Dendritic cell treated with granulocyte-macrophage colony-stimulating factor and Interleukin-4, amounts not matched to agents 40 ng/mL and 50 ng/mL, for 4 days (primary cell): ENCODE measurements at regions not wholly inside any gene's neighbourhood (a gene's known extent, or its start where the extent isn't known, plus 50 kb on each side); places are given as distances from the start of the nearest gene placed in this dataset.

ENCODE experiments used
- H3K27ac Mint-ChIP-seq: one replicate; pipeline ENCODE4 v1.8.0; 2022; ENCODE audit warnings: mild to moderate bottlenecking, mixed read lengths
- H3K27me3 Mint-ChIP-seq: one replicate; pipeline ENCODE4 v1.8.0; 2022; ENCODE audit warnings: mild to moderate bottlenecking, mixed read lengths
- H3K36me3 Mint-ChIP-seq: one replicate; pipeline ENCODE4 v1.8.0; 2022; ENCODE audit warnings: low read depth, mixed read lengths
- H3K4me1 Mint-ChIP-seq: one replicate; pipeline ENCODE4 v1.8.0; 2022; ENCODE audit warnings: low read depth, mixed read lengths
- H3K4me3 Mint-ChIP-seq: one replicate; pipeline ENCODE4 v1.8.0; 2022; ENCODE audit warnings: mild to moderate bottlenecking, moderate library complexity, mixed read lengths
- H3K9me3 Mint-ChIP-seq: one replicate; pipeline ENCODE4 v1.8.0; 2022; ENCODE audit warnings: mixed read lengths
- intact Hi-C: fragments of 100-400 bp; cut with micrococcal nuclease; formaldehyde crosslinking; loops from one replicate; pipeline ENCODE4 v1.15.0; 2022

DNA sequence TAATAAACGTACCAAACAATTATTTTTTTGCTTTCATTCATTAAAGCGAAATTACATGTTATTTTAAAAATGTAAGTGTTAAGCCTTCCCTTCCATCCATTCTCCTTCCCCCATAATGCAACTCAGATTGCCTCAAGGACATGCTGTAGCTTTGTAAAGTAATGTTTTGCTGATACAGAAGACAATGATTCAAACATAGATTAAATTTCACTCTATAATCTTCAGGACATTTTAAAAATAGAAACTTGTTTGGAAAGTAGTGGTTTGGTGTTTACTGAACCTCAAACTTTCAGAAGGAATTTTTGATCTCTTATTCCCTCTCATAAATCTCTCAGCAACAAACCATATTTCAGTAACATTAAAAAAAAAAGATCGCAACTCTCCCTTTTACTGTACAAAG, 350.9 kb upstream of the HSF2 start:
- Mint-ChIP-seq H3K27ac (no peak overlapping the region), H3K4me3 (no peak overlapping the region), H3K36me3 (no peaks in the 10 kb centered on the region), H3K4me1 (no peaks in the 10 kb centered on the region), H3K9me3 (no peaks in the 10 kb centered on the region), H3K27me3 (no peaks in the 10 kb centered on the region)
- intact Hi-C loops = no loop called here

DNA sequence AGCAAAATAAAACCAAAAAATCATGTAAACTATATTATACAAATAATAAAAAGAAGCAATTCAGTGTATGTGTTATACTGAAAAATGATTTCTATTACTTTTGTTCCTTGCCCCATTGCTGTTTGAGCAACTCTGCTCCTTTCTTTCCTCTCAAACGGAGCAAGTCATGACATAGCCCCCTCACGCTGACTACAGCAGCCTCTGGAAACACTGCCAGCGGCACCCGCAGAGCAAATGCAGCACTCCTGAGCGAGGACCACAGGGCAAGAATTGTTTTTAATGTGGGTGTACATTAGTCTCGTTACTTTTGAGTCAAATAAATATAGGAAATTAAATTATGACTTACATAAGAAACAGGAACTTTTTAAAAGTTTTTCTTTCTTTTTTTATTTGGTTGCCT, 350.1 kb upstream of the HSF2 start:
- no peaks in the 10 kb centered on the region for H3K27me3 Mint-ChIP-seq
- H3K36me3 Mint-ChIP-seq = no peaks in the 10 kb centered on the region
- H3K27ac Mint-ChIP-seq = no peak overlapping the region
- H3K4me1 Mint-ChIP-seq = no peaks in the 10 kb centered on the region
- intact Hi-C loops = no loop called here
- H3K9me3 Mint-ChIP-seq = no peaks in the 10 kb centered on the region
- H3K4me3 Mint-ChIP-seq = no peak overlapping the region

DNA sequence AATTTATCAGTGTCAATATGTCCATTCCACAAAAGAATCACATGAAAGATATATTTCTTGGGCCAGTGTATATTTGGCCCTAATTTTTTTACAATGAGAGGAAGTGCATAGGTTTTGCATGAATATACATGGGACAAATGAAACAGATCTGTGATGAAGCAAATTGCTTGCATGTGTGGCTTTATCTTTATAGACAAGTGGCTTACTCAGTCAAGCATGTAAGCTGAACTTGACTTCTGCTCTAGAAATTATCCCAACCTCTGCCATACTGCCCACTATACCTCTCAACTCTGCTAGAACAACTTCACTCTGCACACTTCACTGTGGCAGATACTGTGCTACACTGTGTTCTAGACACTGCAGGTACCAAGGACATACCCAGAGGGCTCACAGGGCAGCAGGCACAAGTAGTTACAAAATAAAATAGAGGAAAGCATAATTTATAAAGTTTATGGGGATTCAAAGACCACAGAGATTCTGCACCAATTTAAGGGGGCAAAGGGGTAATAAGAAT, 349.2 kb upstream of the HSF2 start:
- H3K9me3 Mint-ChIP-seq = no peaks in the 10 kb centered on the region
- no peaks in the 10 kb centered on the region for H3K36me3 Mint-ChIP-seq
- intact Hi-C loops = no loop called here
- H3K4me1 Mint-ChIP-seq = no peaks in the 10 kb centered on the region
- H3K27me3 Mint-ChIP-seq = no peaks in the 10 kb centered on the region
- no peak overlapping the region for H3K27ac Mint-ChIP-seq
- no peak overlapping the region for H3K4me3 Mint-ChIP-seq

DNA sequence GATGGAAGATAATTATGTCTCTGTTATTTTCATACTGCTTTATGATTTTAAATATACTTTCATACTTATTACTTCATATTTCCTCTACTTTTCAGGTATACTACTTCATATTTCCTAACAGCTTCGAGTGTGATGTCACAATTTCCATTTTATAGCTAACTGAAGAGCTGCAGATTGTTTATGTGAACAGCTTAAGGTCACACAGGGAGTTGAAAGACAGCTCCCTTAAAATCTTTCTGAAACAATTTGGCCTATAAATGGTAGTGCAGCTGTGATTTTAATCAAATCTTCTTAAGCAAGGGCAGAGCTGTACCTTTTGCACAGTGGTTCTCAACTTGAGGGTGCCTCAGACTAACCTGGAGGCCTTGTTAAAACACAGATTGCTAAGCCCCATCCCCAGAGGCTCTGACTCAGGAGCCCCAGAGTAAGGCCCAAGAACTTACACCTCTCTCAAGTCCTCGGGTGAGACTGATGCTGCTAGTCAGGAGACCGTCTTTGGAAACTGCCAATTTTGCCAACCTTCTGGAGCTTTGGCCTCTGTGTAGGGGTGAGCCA, 347.0 kb upstream of the HSF2 start:
- Mint-ChIP-seq H3K27me3 (no peaks in the 10 kb centered on the region), H3K4me3 (no peak overlapping the region), H3K27ac (no peak overlapping the region), H3K36me3 (no peaks in the 10 kb centered on the region), H3K4me1 (no peaks in the 10 kb centered on the region), H3K9me3 (no peaks in the 10 kb centered on the region)
- intact Hi-C loops = no loop called here

DNA sequence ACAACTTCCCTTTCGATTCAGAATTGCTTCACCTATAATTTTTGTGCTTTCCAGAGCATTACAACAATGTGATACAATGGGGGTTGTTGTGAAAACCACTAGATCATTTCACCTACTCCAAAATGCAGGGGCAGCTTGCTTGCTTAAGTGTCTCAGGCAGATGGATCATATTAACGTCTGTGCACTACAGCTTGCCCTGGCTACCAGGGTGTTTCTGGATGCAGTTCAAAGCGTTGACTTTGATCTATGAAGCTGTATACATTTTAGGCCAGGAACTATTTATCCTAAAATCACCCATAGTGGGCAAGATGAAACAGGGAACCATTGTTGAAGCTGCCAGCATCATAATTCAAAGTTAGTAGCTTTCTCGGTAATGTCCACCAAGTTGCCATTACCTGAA, 339.5 kb upstream of the HSF2 start:
- intact Hi-C loops = no loop called here
- H3K9me3 Mint-ChIP-seq = no peaks in the 10 kb centered on the region
- no peaks in the 10 kb centered on the region for H3K27me3 Mint-ChIP-seq
- no peak overlapping the region for H3K4me3 Mint-ChIP-seq
- no peaks in the 10 kb centered on the region for H3K4me1 Mint-ChIP-seq
- no peak overlapping the region for H3K27ac Mint-ChIP-seq
- H3K36me3 Mint-ChIP-seq = no peaks in the 10 kb centered on the region

DNA sequence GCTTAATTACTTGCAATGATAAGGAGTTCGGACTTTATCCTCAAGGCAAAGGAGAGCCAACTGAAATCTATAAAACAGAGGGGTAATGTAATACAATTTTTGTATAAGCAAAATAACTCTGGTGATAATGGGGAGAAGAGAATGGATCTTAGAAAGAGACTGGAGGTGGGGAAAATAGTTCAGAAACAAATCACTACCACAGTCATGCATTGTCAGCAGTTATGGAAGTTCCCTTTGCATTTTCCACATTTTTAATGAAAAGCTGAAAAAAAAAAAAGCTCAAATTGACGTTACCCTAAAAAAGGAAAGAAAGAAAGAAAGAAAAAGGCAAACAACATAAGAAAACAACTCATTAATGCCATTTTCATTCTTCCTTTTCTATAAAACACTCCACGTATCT, 337.6 kb upstream of the HSF2 start:
- Mint-ChIP-seq H3K9me3 (no peaks in the 10 kb centered on the region), H3K4me3 (no peak overlapping the region), H3K27me3 (no peaks in the 10 kb centered on the region), H3K36me3 (no peaks in the 10 kb centered on the region), H3K27ac (no peak overlapping the region), H3K4me1 (no peaks in the 10 kb centered on the region)
- intact Hi-C loops = no loop called here

DNA sequence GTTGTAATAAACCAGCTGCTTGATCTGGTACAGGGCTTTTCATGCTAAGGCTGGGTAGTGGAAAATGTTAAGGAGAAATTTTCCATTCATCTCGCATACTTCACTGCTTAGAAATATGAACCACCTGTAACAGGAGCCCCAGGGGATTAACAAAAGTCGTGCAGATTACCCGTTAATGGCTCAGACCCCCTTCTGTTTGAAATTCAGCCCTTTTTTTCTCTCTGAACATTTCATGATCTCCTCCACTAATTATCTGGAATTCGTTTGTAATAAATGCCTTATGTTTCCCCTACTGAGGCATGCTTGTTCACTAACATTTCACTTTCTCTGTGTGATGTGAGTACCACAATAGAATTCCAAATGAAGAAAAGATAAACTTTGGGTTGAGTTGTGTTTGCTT, 336.4 kb upstream of the HSF2 start:
- Mint-ChIP-seq H3K27ac (no peak overlapping the region), H3K4me1 (no peaks in the 10 kb centered on the region), H3K9me3 (no peaks in the 10 kb centered on the region), H3K27me3 (no peaks in the 10 kb centered on the region), H3K36me3 (no peaks in the 10 kb centered on the region), H3K4me3 (no peak overlapping the region)
- intact Hi-C loops = no loop called here

DNA sequence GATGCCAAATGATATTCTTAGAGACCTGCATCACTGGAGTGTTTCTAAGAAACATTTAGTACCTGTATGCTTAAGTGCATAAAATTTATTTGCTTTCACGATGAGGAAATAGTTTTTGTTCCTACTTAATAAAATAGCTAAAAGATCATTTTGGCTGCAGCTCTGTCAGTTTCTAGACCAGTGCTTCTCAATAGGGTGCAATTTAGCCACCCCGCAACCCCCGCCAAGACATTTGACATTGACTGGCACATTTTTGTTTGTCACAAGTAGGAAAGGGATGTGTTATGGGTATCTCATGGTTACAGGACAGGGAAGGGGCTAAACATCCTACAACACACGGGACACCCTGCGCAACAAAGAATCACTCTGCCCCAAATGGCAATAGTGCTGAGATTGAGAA, 335.7 kb upstream of the HSF2 start:
- H3K36me3 Mint-ChIP-seq = no peaks in the 10 kb centered on the region
- no peaks in the 10 kb centered on the region for H3K9me3 Mint-ChIP-seq
- H3K4me1 Mint-ChIP-seq = no peaks in the 10 kb centered on the region
- no peak overlapping the region for H3K27ac Mint-ChIP-seq
- H3K4me3 Mint-ChIP-seq = no peak overlapping the region
- intact Hi-C loops = no loop called here
- no peaks in the 10 kb centered on the region for H3K27me3 Mint-ChIP-seq

DNA sequence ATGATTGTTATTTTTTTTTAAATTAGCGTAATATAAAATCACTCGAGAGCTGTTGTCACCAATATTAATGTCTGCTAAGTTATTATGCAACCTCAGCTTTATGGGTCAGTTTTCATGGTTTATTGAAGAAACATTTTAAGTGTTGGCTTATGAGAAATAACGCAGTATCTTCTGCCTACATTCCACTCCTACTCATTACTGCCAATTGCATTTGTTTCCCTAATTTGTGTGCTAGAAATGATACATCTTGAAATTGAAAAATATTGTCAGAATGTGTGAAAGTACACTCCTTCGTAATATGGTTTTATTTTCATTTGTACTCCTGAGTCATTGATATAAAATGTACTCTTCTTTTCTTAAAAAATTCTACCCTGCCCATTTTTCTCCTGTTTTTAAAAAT, 333.3 kb upstream of the HSF2 start:
- H3K36me3 Mint-ChIP-seq = no peaks in the 10 kb centered on the region
- H3K4me3 Mint-ChIP-seq = no peak overlapping the region
- no peaks in the 10 kb centered on the region for H3K4me1 Mint-ChIP-seq
- H3K9me3 Mint-ChIP-seq = no peaks in the 10 kb centered on the region
- intact Hi-C loops = no loop called here
- no peaks in the 10 kb centered on the region for H3K27me3 Mint-ChIP-seq
- H3K27ac Mint-ChIP-seq = no peak overlapping the region

DNA sequence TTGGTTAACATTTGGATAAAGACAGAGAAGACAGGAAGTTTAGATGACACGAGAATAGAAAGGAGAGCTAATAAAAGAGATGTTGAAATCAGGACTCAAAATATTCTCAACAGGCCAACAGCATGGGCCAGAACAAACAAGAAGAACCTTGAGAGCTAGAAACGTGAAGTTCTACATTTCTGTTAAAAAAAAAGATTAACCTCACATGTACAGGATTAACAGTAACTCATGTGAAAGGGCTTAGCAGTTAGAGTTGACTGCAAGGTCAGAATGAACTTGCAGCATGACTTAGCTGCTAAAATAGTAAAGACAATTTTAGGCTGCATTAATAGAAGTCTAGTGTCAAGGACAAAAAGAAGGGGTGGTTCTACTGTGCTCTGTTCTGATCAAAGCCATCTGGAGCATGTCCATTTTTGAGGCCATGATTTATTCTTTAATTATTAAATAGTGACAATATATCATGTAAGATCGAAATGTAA, 331.1 kb upstream of the HSF2 start:
- H3K4me1 Mint-ChIP-seq = no peaks in the 10 kb centered on the region
- intact Hi-C loops = no loop called here
- no peak overlapping the region for H3K27ac Mint-ChIP-seq
- no peaks in the 10 kb centered on the region for H3K9me3 Mint-ChIP-seq
- no peaks in the 10 kb centered on the region for H3K27me3 Mint-ChIP-seq
- no peak overlapping the region for H3K4me3 Mint-ChIP-seq
- H3K36me3 Mint-ChIP-seq = no peaks in the 10 kb centered on the region

DNA sequence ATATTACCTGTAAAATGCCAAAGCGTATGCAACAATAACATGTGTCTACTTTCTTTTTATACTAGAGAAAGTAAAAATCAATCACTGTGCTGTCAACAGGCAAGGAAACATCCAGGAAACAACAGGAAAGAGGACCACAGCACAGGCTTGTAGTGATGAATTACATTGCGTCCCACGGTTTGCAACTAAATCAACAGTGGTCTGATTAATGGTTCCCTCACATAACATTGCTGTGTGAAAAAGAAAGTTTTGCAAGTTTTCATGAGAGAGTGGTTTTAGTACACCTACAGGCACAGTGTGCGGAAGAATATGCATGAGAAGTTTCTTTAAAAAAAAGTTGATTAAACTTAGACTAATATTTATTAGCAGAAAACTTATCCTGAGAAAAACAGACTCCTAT, 329.5 kb upstream of the HSF2 start:
- Mint-ChIP-seq H3K4me1 (no peaks in the 10 kb centered on the region), H3K9me3 (no peaks in the 10 kb centered on the region), H3K27me3 (no peaks in the 10 kb centered on the region), H3K27ac (no peak overlapping the region), H3K4me3 (no peak overlapping the region), H3K36me3 (no peaks in the 10 kb centered on the region)
- intact Hi-C loops = no loop called here

DNA sequence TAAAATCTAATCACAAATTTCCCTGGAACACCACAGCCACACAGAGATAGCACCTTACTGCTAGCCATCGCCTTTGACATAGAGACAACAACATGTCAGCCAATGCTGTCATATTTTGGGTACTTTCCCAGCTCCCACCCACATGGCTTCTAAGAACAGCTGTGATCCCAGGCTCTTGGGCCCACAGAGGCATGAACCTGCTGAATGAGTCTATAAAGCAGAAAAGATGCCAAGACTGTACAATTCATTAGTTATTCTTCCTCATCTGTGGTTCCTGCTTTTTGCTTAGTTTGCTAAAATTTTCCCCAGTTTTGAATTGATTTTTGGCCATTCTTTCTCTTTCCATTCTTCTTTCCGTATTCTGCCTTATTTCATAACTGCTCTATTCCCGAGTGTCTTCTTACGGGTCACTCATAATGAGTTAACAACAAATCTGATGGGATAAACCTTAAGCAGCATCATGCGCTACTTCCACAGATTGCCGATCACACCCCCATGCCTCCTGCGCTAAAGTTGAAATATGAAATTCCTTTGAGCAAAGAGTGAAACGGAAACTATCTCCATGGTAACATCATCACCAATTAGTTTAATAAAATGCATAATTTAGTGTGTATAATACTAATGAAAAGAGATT, 327.3 kb upstream of the HSF2 start:
- intact Hi-C loops = no loop called here

DNA sequence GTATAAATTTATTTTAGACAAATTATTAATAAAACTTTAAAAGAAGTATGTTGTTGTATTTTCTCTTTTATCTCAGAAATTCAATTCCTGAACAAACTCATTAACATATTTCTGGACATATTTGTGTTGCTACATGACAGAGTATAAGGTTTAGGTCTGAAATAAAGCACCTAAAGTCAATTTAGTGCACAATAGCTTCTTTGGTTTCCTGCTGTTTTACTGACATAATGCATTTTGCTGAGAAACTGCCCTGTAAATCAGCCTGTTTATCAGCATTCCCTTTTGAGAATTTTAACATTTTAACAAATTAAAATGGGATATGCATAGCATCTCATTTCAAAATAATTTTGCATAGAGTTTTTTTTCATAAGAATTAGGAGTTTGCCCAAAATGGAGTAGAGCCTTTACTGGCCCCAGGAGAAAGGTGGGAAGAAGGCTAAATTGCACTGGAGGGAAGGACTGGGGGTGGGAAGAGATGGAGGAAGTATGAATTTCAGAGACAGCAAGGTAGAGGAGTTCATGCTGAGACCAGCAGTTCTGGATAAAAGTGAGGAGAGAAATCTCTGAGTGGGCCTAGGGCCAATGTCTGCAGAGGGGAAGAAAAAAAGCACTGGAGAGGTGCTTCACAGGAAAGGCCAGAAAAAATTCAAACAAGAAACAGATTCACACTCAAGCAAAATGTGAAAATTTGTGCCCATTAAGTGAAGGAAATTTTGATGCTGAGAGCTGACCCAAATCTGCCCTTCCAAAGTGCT, 324.2 kb upstream of the HSF2 start:
- intact Hi-C loops = no loop called here
- H3K4me1 Mint-ChIP-seq = no peaks in the 10 kb centered on the region
- no peaks in the 10 kb centered on the region for H3K36me3 Mint-ChIP-seq
- no peaks in the 10 kb centered on the region for H3K9me3 Mint-ChIP-seq
- H3K4me3 Mint-ChIP-seq = no peak overlapping the region
- no peak overlapping the region for H3K27ac Mint-ChIP-seq
- H3K27me3 Mint-ChIP-seq = no peaks in the 10 kb centered on the region

More for the DNA sequence above, 327.3 kb upstream of the HSF2 start:
- Mint-ChIP-seq H3K4me3 (no peak overlapping the region), H3K27ac (no peak overlapping the region), H3K9me3 (no peaks in the 10 kb centered on the region), H3K27me3 (no peaks in the 10 kb centered on the region), H3K4me1 (no peaks in the 10 kb centered on the region), H3K36me3 (no peaks in the 10 kb centered on the region)

DNA sequence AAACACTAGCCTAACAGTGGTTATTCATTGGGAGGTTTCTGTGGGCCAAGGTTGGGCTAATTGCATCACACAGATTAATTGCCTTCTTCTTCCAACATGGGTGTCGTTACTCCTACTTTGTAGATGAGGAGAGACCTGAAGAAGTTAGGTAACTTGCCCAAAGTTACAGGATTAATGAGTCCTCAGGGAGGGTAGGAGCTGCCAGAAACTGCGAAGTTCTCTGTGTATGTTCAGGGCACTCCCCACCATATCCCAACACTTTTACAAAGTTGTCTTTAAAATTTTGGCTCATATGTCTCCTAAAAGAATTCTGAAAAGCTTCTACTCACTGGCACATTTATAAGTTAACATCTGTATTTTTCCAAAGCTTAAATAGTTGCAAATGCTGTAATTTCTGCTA, 323.5 kb upstream of the HSF2 start:
- Mint-ChIP-seq H3K27me3 (no peaks in the 10 kb centered on the region), H3K4me3 (no peak overlapping the region), H3K36me3 (no peaks in the 10 kb centered on the region), H3K9me3 (no peaks in the 10 kb centered on the region), H3K4me1 (no peaks in the 10 kb centered on the region), H3K27ac (no peak overlapping the region)
- intact Hi-C loops = no loop called here
